CD1c-positive myeloid dendritic cell (primary cell): ENCODE measurements at regions not wholly inside any gene's neighbourhood (a gene's known extent, or its start where the extent isn't known, plus 50 kb on each side); places are given as distances from the start of the nearest gene placed in this dataset.
A peak's percentile ranks its signal among the peaks of the same experiment; 100 is the strongest.

ENCODE experiments used
- DNase-seq: peaks from one replicate; pipeline ENCODE4 v3.0.0-alpha.2; 2016; ENCODE audit errors: extremely low spot score

DNA sequence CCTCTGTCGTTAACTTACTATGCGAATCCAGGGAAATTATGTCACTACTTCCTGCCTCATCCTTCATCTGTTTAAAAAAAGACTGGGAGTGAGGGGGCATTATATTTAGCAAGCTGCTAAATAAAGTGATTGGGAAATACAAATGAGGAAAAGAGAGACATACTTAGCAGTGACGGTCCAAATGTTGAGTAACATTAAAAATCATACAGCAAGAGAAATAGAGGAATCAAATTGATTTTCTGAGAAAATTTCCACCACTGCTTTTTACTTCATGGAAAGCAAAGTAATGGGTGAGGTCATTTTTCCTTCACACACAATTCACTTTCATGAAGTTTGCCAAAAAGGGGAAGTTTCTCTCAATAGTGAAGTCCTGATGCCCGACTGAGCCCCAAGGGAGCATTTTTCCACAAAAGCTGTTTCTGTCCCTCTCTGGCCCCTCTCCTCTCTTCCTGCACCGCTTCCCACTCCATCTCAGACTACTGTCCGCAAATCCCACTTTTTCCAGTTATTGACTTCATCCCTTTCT is 61.9 kb upstream of the ADO start:
- peak; percentile 95 for DNase-seq

DNA sequence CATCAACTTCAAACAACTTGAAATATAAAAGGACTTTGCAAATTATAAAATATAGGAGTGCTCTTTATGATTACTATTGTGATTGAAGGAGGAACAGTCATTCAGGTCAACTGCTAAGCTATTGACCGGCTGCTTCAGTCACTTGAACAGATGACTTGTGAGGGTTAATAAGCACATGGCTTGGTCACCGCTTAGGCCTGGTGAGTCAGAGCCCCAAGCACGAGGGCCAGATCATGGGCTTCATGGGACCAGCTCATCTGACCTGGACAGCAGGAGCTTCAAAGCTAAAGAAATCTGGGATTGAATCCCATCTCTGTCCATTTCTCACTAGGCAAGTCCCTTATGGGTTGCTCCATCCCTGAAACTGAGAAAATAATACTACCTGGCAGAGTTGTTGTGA is 60.4 kb upstream of the ADO start:
- DNase-seq: peak; percentile 67

DNA sequence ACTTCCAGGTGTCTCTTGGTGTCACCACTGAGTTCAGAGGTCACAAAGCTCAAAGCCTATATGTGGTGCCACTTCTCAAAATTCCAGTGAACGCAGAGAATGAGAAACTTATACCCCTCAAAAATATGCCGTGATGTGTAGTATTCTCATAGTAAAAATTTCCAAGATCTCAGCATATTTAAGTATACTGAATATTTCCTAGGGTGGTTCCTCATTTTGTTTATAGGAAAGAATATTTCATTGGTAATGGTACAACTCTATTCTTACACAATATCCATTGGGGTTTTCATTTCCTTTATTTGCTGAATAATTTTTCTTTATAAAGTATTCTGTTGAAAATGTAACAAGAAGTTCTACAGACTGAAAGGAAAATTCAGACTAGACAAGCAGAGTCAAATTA is 58.9 kb upstream of the ADO start:
- peak; percentile 84 for DNase-seq

DNA sequence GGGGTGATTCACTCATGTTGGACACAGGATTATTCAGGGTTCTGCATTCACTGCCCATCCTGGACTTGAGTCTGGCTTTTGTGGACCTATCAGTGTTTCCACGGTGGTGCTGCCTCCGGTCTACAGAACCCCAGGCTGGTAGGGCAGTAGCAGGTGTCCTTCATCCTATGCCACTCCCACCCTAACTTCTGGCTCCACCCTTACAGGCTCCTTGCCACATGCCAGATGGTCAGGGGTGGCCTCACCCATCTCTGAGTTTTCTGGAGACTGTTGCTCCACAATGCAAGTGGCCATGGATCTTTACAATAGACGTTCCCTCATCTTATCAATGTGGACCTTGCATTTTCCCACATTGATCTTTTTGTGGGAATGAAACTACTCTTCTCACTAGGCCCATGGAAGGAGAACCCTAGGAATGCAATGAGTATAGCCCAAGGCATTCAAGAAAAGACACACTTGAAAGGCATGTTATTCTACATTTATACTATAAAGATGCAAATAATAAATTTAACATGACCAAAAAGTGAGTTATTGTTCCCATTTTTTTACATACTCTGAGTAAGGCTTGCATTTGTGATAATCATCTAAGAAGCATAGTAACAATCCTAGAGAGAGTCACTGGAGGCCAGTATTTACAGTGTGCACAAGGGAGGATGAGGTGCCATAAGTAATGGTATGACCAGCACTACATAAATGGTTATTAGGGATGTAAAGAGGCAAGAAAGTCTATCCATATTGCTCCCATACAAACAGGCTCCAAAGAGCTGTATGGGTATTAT is 57.4 kb upstream of the ADO start:
- DNase-seq: no peak

DNA sequence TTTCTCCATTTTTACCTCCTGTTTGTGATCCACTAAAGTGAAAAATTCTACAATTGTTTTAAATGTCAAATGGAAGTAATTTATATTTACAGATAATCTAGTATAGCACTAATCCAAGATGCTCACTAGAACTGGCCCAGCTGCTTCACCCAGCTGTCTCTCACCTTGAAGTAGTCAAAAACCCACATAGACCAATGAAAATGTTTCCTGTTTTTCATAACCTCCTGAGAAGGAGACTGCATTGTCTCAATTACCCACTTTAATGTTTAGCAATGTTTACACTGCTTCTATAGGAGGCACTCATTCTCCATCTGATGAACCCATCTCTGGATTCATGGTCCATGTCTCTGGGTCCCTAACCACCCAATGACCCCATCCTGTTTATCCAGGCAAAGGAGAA is 56.1 kb upstream of the ADO start:
- no peak for DNase-seq

DNA sequence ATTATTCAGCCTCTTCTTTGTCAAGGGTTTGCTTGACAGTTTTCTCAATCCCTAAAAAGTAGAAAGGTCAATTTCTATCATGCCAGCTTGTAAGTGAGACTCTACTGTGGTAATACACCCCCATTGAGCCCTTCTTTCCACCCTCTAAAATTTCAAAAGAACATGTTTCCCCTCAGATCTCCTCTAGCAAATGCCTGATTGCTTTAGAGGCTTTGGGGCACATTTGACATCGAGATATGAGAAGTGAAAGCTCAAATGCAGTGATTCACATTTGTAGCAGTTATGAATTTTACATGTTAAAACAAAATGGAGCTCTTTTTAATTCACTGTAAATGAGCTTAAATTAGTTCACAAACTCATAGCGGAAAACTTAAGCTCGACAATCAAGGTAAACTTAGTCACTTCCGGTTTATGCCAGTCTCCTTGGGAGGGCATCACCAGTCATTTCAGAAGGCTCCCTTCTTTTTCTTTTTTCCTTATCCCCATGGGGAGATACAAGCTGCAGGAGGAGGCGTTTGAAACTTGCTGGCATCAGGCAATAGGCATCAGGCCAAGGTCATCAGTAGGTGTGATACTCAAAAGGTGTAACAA is 55.3 kb upstream of the ADO start:
- DNase-seq: peak; percentile 60
